NB4 (cell line): ENCODE measurements at regions not wholly inside any gene's neighbourhood (a gene's known extent, or its start where the extent isn't known, plus 50 kb on each side); places are given as distances from the start of the nearest gene placed in this dataset.

ENCODE experiments used
- CTCF ChIP-seq: IDR thresholded peaks from one replicate; pipeline ENCODE4 v1.5.1; 2012; ENCODE audit warnings: low read depth, low read length
- MAX ChIP-seq: IDR thresholded peaks from 2 replicates; pipeline ENCODE4 v1.6.1; 2011; ENCODE audit warnings: low read depth, low read length
- MYC ChIP-seq: IDR thresholded peaks from 2 replicates; pipeline ENCODE4 v1.6.1; 2011; ENCODE audit warnings: low read depth, low read length
- POLR2A ChIP-seq: IDR thresholded peaks from 2 replicates; pipeline ENCODE4 v1.6.1; 2011; ENCODE audit warnings: mild to moderate bottlenecking; ENCODE audit not compliant: insufficient read length; ENCODE audit errors: extremely low read depth

GRCh38 chr4:53720776-53721175, 129.5 kb upstream of the LNX1 start:
- TF ChIP-seq CTCF (no peak), MAX (no peak), POLR2A (no peak), MYC (no peak)
